Transverse colon (tissue), 4 donors: ENCODE measurements at regions not wholly inside any gene's neighbourhood (a gene's known extent, or its start where the extent isn't known, plus 50 kb on each side); places are given as distances from the start of the nearest gene placed in this dataset.
"Not testable (repeated sequence)": the region's sequence is repeated elsewhere in the genome, so short reads cannot be mapped to it uniquely, and the experiment has no call there.

ENCODE experiments used
- DNase-seq: peaks from one replicate; pipeline ENCODE4 v3.0.0-alpha.2; 2019
- H3K27ac ChIP-seq, 4 donors: fragments of 200-600 bp; sonication (generic); 2 replicates each; pipeline ENCODE4 v1.5.1; 2016 to 2018; ENCODE audit warnings: inconsistent platforms in 4 of 4
- H3K27me3 ChIP-seq: fragments of 200-600 bp; sonication (generic); 2 replicates; pipeline ENCODE4 v1.5.1; 2017; ENCODE audit warnings: inconsistent platforms
- H3K36me3 ChIP-seq, 4 donors: fragments of 200-600 bp; sonication (generic); 2 replicates each; pipeline ENCODE4 v1.5.1; 2017 to 2019; ENCODE audit warnings: inconsistent platforms in 4 of 4
- H3K4me1 ChIP-seq, 4 donors: fragments of 200-600 bp; sonication (generic); 2 replicates each; pipeline ENCODE4 v1.5.1; 2017 to 2020; ENCODE audit warnings: inconsistent platforms in 4 of 4
- H3K4me3 ChIP-seq, 4 donors: fragments of 200-600 bp; sonication (generic); 1 replicate in 1 of 4; 2 replicates in 3 of 4; pipeline versions ENCODE4 v1.5.1 to v1.6.1; 2017 to 2019; ENCODE audit warnings: inconsistent platforms in 4 of 4
- H3K9me3 ChIP-seq, 2 donors: fragments of 200-600 bp; sonication (generic); 2 replicates each; pipeline ENCODE4 v1.5.1; 2017 to 2019; ENCODE audit warnings: inconsistent platforms in 2 of 2
- CTCF ChIP-seq, 5 experiments: fragments of 200-600 bp in 3 of 5; fragments of 450-650 bp in 2 of 5; sonication (generic) in 3 of 5; IDR thresholded peaks; 1 replicate in 2 of 5; 2 replicates in 3 of 5; pipeline ENCODE4 v1.5.1; 2016 to 2017; ENCODE audit warnings: antibody characterized with exemption in 5 of 5, inconsistent platforms in 3 of 5, mild to moderate bottlenecking in 2 of 5, moderate library complexity in 1 of 5
- EP300 ChIP-seq: sonication (generic); formaldehyde crosslinking; IDR thresholded peaks from one replicate; pipeline ENCODE4 v1.6.1; 2017; ENCODE audit warnings: antibody characterized with exemption, low read depth
- POLR2A ChIP-seq: fragments of 450-650 bp; IDR thresholded peaks from one replicate; pipeline ENCODE4 v1.6.1; 2016; ENCODE audit warnings: antibody characterized with exemption, mild to moderate bottlenecking, moderate library complexity
- POLR2AphosphoS5 ChIP-seq, 3 donors: sonication (generic); formaldehyde crosslinking; IDR thresholded peaks; one replicate each; pipeline ENCODE4 v1.6.1; 2016; ENCODE audit warnings: antibody characterized with exemption in 3 of 3
- WGBS, 2 donors: methylation state at CpG; one replicate each; pipeline ENCODE4 v1.1.5; 2018; ENCODE audit warnings: low coverage in 1 of 2; 5-methylcytosine and 5-hydroxymethylcytosine counted together
- in situ Hi-C, 4 donors: fragments of 200-750 bp; cut with MboI; loops; one replicate each; pipeline versions ENCODE4 v1.15.0 to v1.15.1; 2017; ENCODE audit warnings: low sequenced_read_pairs in 3 of 4, low pct_ligation_motif_present in 1 of 4, low pct_unique_long_range_greater_than_20kb in 1 of 4
- intact Hi-C: fragments of 100-400 bp; cut with DNase I; formaldehyde crosslinking; loops from one replicate; pipeline ENCODE4 v1.15.1; 2023; ENCODE audit warnings: low total_unique reads

GRCh38 chr10:64881257-64881656, 1360.1 kb downstream of the REEP3 start:
- no peaks in the 10 kb centered on the region for H3K36me3 ChIP-seq
- H3K27me3 ChIP-seq = no peaks in the 10 kb centered on the region
- no peak for DNase-seq
- intact Hi-C loops = no loop called here
- in situ Hi-C loops = no loop called here
- H3K9me3 ChIP-seq = no peaks in the 10 kb centered on the region
- TF ChIP-seq EP300 (no peak), POLR2A (no peak), CTCF (IDR thresholded peaks at IDR 0.05) (no peak), POLR2AphosphoS5 (IDR thresholded peaks at IDR 0.05) (no peak)
- no peak overlapping the region for H3K27ac ChIP-seq
- no peaks in the 10 kb centered on the region for H3K4me1 ChIP-seq
- no peak overlapping the region for H3K4me3 ChIP-seq

GRCh38 chr10:64896582-64896981, 1375.4 kb downstream of the REEP3 start:
- Histone ChIP-seq H3K27ac (no peak overlapping the region), H3K4me1 (no peaks in the 10 kb centered on the region), H3K36me3 (no peaks in the 10 kb centered on the region), H3K9me3 (peaks cover 0 to 6% of the 10 kb centered on the region in 2 donors), H3K27me3 (no peaks in the 10 kb centered on the region), H3K4me3 (no peak overlapping the region)
- TF ChIP-seq POLR2A (no peak), CTCF (IDR thresholded peaks at IDR 0.05) (no peak), EP300 (no peak), POLR2AphosphoS5 (IDR thresholded peaks at IDR 0.05) (no peak)
- intact Hi-C loops = no loop called here
- 96% methylated on average over 1 of the region's 1 CpG; no CpG with 5 or more reads in 1 of the 2 donors for WGBS, 2 donors
- DNase-seq = no peak
- in situ Hi-C loops = no loop called here

- DNase-seq, H3K27me3 ChIP-seq, H3K36me3 ChIP-seq, in situ Hi-C loops, H3K4me1 ChIP-seq, intact Hi-C loops, H3K4me3 ChIP-seq, H3K27ac ChIP-seq, H3K9me3 ChIP-seq: not testable (repeated sequence)
- 20 to 26% methylated on average over 1 to 2 of the region's 2 CpGs for WGBS, 2 donors
These were observed 1385.1 kb downstream of the REEP3 start for GRCh38 chr10:64906311-64906710.

GRCh38 chr10:64924306-64924705, 1403.1 kb downstream of the REEP3 start:
- H3K9me3 ChIP-seq, H3K4me1 ChIP-seq, H3K27ac ChIP-seq, intact Hi-C loops, DNase-seq, H3K4me3 ChIP-seq, H3K27me3 ChIP-seq, H3K36me3 ChIP-seq, in situ Hi-C loops: not testable (repeated sequence)
- 55 to 85% methylated on average over 2 to 21 of the region's 21 CpGs for WGBS, 2 donors

- intact Hi-C loops = no loop called here
- Histone ChIP-seq H3K4me1 (no peaks in the 10 kb centered on the region), H3K27ac (no peak overlapping the region), H3K27me3 (no peaks in the 10 kb centered on the region), H3K4me3 (no peak overlapping the region), H3K9me3 (no peaks in the 10 kb centered on the region), H3K36me3 (no peaks in the 10 kb centered on the region)
- TF ChIP-seq CTCF (IDR thresholded peaks at IDR 0.05) (no peak), POLR2A (no peak), EP300 (no peak), POLR2AphosphoS5 (IDR thresholded peaks at IDR 0.05) (no peak)
- 72 to 83% methylated on average over 2 of the region's 2 CpGs for WGBS, 2 donors
- DNase-seq = no peak
- in situ Hi-C loops = no loop called here
These were observed 1430.8 kb downstream of the REEP3 start for GRCh38 chr10:64952042-64952441.
